H9 (cell line): ENCODE measurements at regions not wholly inside any gene's neighbourhood (a gene's known extent, or its start where the extent isn't known, plus 50 kb on each side); places are given as distances from the start of the nearest gene placed in this dataset.

ENCODE experiments used
- DNase-seq: peaks from one replicate; pipeline ENCODE4 v3.0.0-alpha.2; 2017
- H2AFZ ChIP-seq: one replicate; pipeline ENCODE4 v1.6.1; 2013; ENCODE audit warnings: mild to moderate bottlenecking, low read length, control low read depth, moderate library complexity
- H2AK5ac ChIP-seq: 2 replicates; pipeline ENCODE4 v1.6.1; 2013; ENCODE audit warnings: low read length, control low read depth, mixed read lengths; ENCODE audit not compliant: insufficient read length
- H2BK120ac ChIP-seq: one replicate; pipeline ENCODE4 v1.6.1; 2013; ENCODE audit warnings: low read depth, mild to moderate bottlenecking, low read length, control low read depth, inconsistent platforms; ENCODE audit not compliant: poor library complexity, severe bottlenecking
- H2BK12ac ChIP-seq: 2 replicates; pipeline ENCODE4 v1.6.1; 2013; ENCODE audit warnings: low read length, control low read depth, mixed read lengths, low read depth; ENCODE audit not compliant: insufficient read length
- H2BK15ac ChIP-seq: 2 replicates; pipeline ENCODE4 v1.6.1; 2013; ENCODE audit warnings: low read depth, low read length, control low read depth
- H2BK20ac ChIP-seq: one replicate; pipeline ENCODE4 v1.6.1; 2013; ENCODE audit warnings: low read depth, mild to moderate bottlenecking, low read length, control low read depth, inconsistent platforms; ENCODE audit not compliant: poor library complexity, severe bottlenecking
- H2BK5ac ChIP-seq: 2 replicates; pipeline ENCODE4 v1.6.1; 2013; ENCODE audit warnings: low read length, control low read depth, mixed read lengths; ENCODE audit not compliant: insufficient read length
- H3K14ac ChIP-seq: 2 replicates; pipeline ENCODE4 v1.6.1; 2013; ENCODE audit warnings: low read length, control low read depth; ENCODE audit not compliant: insufficient read depth
- H3K18ac ChIP-seq: 2 replicates; pipeline ENCODE4 v1.6.1; 2013; ENCODE audit warnings: low read depth, mild to moderate bottlenecking, mixed read lengths, low read length, control low read depth; ENCODE audit not compliant: insufficient read length
- H3K23ac ChIP-seq: 2 replicates; pipeline ENCODE4 v1.6.1; 2013; ENCODE audit warnings: low read length, control low read depth, mixed read lengths, low read depth; ENCODE audit not compliant: insufficient read length
- H3K23me2 ChIP-seq: 2 replicates; pipeline ENCODE4 v1.6.1; 2013; ENCODE audit warnings: low read depth, mild to moderate bottlenecking, mixed read lengths, low read length, control low read depth; ENCODE audit not compliant: insufficient read length, poor library complexity, severe bottlenecking
- H3K27ac ChIP-seq: 2 replicates; pipeline ENCODE4 v1.5.1; 2013; ENCODE audit warnings: low read length, control low read depth, mixed read lengths, low read depth; ENCODE audit not compliant: insufficient read length
- H3K27me3 ChIP-seq: 2 replicates; pipeline ENCODE4 v1.6.1; 2013; ENCODE audit warnings: low read length, control low read depth, inconsistent platforms; ENCODE audit not compliant: insufficient read depth
- H3K4ac ChIP-seq: 2 replicates; pipeline ENCODE4 v1.6.1; 2013; ENCODE audit warnings: low read depth, mild to moderate bottlenecking, control low read depth, inconsistent platforms, low read length, moderate library complexity
- H3K4me1 ChIP-seq: 2 replicates; pipeline ENCODE4 v1.6.1; 2013; ENCODE audit warnings: low read length, control low read depth, inconsistent platforms; ENCODE audit not compliant: insufficient read depth
- H3K4me2 ChIP-seq: 2 replicates; pipeline ENCODE4 v1.6.1; 2013; ENCODE audit warnings: low read length, control low read depth, mixed read lengths; ENCODE audit not compliant: insufficient read length, insufficient read depth
- H3K56ac ChIP-seq: 2 replicates; pipeline ENCODE4 v1.6.1; 2013; ENCODE audit warnings: low read depth, mild to moderate bottlenecking, mixed read lengths, low read length, control low read depth; ENCODE audit not compliant: insufficient read length
- H3K79me1 ChIP-seq: 2 replicates; pipeline ENCODE4 v1.6.1; 2013; ENCODE audit warnings: low read depth, mild to moderate bottlenecking, moderate library complexity, low read length, control low read depth, inconsistent platforms; ENCODE audit not compliant: insufficient read depth, poor library complexity, severe bottlenecking
- H3K79me2 ChIP-seq: 2 replicates; pipeline ENCODE4 v1.6.1; 2013; ENCODE audit warnings: low read length, control low read depth, inconsistent platforms; ENCODE audit not compliant: insufficient read depth
- H3K9ac ChIP-seq: 2 replicates; pipeline ENCODE4 v1.6.1; 2013; ENCODE audit warnings: low read length, control low read depth, mixed read lengths; ENCODE audit not compliant: insufficient read length; ENCODE audit errors: extremely low read depth
- H3K9me3 ChIP-seq: one replicate; pipeline ENCODE4 v1.6.1; 2013; ENCODE audit warnings: low read depth, low read length, inconsistent platforms; ENCODE audit not compliant: control insufficient read depth
- H3T11ph ChIP-seq: one replicate; pipeline ENCODE4 v1.6.1; 2013; ENCODE audit warnings: mild to moderate bottlenecking, low read length, control low read depth, inconsistent platforms
- H4K20me1 ChIP-seq: one replicate; pipeline ENCODE4 v1.6.1; 2013; ENCODE audit not compliant: control insufficient read depth, insufficient read length, insufficient read depth
- H4K5ac ChIP-seq: 2 replicates; pipeline ENCODE4 v1.6.1; 2013; ENCODE audit warnings: low read depth, mild to moderate bottlenecking, mixed read lengths, low read length, control low read depth; ENCODE audit not compliant: insufficient read length
- H4K8ac ChIP-seq: replicated peaks from 2 replicates; pipeline ENCODE4 v1.6.1; 2013; ENCODE audit warnings: low read length, control low read depth, mixed read lengths, low read depth; ENCODE audit not compliant: insufficient read length
- H4K91ac ChIP-seq: 2 replicates; pipeline ENCODE4 v1.6.1; 2013; ENCODE audit warnings: low read depth, mild to moderate bottlenecking, moderate library complexity, mixed read lengths, low read length, control low read depth; ENCODE audit not compliant: insufficient read length
- H3K27ac Mint-ChIP-seq, 3 experiments: 2 replicates in 2 of 3; 3 replicates in 1 of 3; pipeline ENCODE4 v1.8.0; 2020 to 2021; ENCODE audit warnings: mixed read lengths in 3 of 3, mild to moderate bottlenecking in 1 of 3, moderate library complexity in 1 of 3
- H3K27me3 Mint-ChIP-seq: 2 replicates; pipeline ENCODE4 v1.8.0; 2021; ENCODE audit warnings: low read depth, mild to moderate bottlenecking, moderate library complexity, mixed read lengths
- H3K36me3 Mint-ChIP-seq, 3 experiments: 2 replicates in 2 of 3; 3 replicates in 1 of 3; pipeline ENCODE4 v1.8.0; 2020 to 2021; ENCODE audit warnings: low read depth in 3 of 3, mixed read lengths in 3 of 3; ENCODE audit not compliant: insufficient read depth in 1 of 3
- H3K4me1 Mint-ChIP-seq, 2 experiments: 2 replicates each; pipeline ENCODE4 v1.8.0; 2020; ENCODE audit warnings: mixed read lengths in 2 of 2
- H3K4me3 Mint-ChIP-seq, 2 experiments: 2 replicates in 1 of 2; 3 replicates in 1 of 2; pipeline ENCODE4 v1.8.0; 2020 to 2021; ENCODE audit warnings: mild to moderate bottlenecking in 2 of 2, mixed read lengths in 2 of 2, moderate library complexity in 1 of 2
- H3K9me3 Mint-ChIP-seq, 2 experiments: 2 replicates in 1 of 2; 3 replicates in 1 of 2; pipeline ENCODE4 v1.8.0; 2020; ENCODE audit warnings: mild to moderate bottlenecking in 2 of 2, mixed read lengths in 2 of 2, moderate library complexity in 1 of 2
- CTCF ChIP-seq: fragments of 200-600 bp; sonication (generic); conservative IDR thresholded peaks from 3 replicates; pipeline ENCODE4 v1.8.0; 2021; ENCODE audit warnings: antibody characterized with exemption, mild to moderate bottlenecking
- WGBS: extraction: QIAGEN DNeasy Blood & Tissue Kit; methylation state at CpG from one replicate; pipeline ENCODE4 v1.1.7; 2013; ENCODE audit warnings: missing lambda C conversion rate, low lambda C conversion rate, mixed read lengths; ENCODE audit not compliant: insufficient read length; ENCODE audit errors: extremely low coverage; 5-methylcytosine and 5-hydroxymethylcytosine counted together

- Histone ChIP-seq H3K79me1 (no peaks in the 10 kb centered on the region), H3K18ac (no peak overlapping the region), H3K79me2 (no peaks in the 10 kb centered on the region), H2BK15ac (no peak overlapping the region), H2AFZ (no peak overlapping the region), H3K9ac (no peak overlapping the region), H3K14ac (no peak overlapping the region), H3K56ac (no peak overlapping the region), H4K20me1 (no peaks in the 10 kb centered on the region), H3K4ac (no peak overlapping the region), H2BK12ac (no peak overlapping the region), H4K91ac (no peak overlapping the region), H2BK20ac (no peak overlapping the region), H3K4me2 (no peak overlapping the region), H4K8ac (no peak overlapping the region), H3K23me2 (no peaks in the 10 kb centered on the region), H3K23ac (no peak overlapping the region), H2AK5ac (no peak overlapping the region), H2BK5ac (no peak overlapping the region), H3T11ph (no peak overlapping the region), H4K5ac (no peak overlapping the region), H3K9me3 (no peaks in the 10 kb centered on the region), H3K4me1 (no peaks in the 10 kb centered on the region), H2BK120ac (no peak overlapping the region), H3K27ac (no peak overlapping the region), H3K27me3 (no peaks in the 10 kb centered on the region)
- no CpG with 5 or more reads among the region's 3 CpGs for WGBS
- Mint-ChIP-seq H3K4me1 (no peaks in the 10 kb centered on the region), H3K9me3 (no peaks in the 10 kb centered on the region), H3K27ac (no peak overlapping the region), H3K36me3 (no peaks in the 10 kb centered on the region), H3K4me3 (no peak overlapping the region), H3K27me3 (no peaks in the 10 kb centered on the region)
- no peak for TF ChIP-seq CTCF
- DNase-seq, result no peak
Observed at GRCh38 chr5:52204310-52204709, 583.4 kb upstream of the ITGA1 start.
